ENCODE measurements at regions not wholly inside any gene's neighbourhood (a gene's known extent, or its start where the extent isn't known, plus 50 kb on each side); places are given as distances from the start of the nearest gene placed in this dataset.
"Not testable (repeated sequence)": the region's sequence is repeated elsewhere in the genome, so short reads cannot be mapped to it uniquely, and the experiment has no call there.

DNA sequence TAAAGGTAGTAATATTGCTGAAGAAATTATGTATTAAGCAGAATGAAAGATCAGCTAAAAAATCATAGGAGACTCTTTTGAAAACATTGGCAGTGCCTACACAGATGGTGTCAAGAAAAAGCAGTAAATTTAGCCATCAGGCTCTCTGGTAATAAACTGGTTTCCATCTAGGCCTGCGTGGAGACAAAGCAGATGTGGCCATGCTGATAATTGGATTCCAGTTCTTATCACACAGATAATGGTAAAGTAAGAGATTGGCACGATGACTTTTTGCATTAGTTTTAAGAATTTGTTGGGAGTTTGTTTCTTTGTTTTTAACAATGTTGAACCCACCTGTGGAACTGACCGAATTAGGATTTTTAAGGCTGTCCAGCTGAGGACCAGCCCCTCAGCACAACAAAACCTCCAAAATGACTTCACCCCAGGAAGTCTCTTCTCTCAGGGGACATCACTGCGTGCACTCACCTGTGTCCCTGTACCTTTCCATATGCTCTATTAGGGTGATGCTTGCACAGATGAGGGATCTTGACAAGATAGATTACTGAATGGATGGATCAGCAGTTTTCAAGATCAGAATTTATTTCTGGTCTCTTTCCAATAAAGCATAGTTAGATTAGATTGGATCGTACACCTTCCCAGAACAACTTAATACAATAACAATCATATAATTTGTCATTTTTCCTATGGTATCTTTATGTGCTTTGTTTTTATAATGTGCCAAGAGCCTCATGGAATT is 69.1 kb upstream of the DNAJC10 start:
- no peak for DNase-seq

DNA sequence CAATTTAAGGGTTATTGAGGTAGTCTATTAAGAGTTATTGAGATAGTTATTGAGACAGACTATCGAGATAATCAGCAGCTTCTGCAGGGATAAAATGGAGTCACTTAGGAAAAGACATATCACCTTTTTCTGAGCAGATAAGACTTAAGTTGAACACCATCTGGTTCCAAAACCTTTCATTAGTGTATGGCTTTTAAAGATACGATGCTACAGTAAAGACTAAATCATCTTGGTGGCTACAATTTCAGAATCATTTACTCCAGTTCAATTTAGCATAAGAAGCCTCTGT is 68.6 kb upstream of the DNAJC10 start:
- DNase-seq: no peak

DNA sequence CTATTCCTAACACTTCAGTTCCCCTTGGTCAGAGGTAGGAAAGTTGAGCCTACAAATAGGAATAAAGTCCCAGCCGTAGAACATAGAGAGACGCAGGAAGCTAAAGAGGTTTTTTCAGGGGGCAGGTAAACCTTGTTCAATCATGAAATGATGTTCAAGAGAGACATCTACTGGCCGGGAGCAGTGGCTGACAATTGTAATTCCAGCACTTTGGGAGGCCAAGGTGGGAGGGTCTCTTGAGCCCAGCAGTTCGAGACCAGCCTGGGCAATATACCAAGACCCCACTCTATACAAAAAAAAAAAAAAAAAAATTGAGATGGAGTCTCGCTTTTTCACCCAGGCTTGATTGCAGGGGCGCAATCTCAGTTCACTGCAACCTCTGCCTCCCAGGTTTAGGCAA is 66.7 kb upstream of the DNAJC10 start:
- DNase-seq: peak; percentile 9

DNA sequence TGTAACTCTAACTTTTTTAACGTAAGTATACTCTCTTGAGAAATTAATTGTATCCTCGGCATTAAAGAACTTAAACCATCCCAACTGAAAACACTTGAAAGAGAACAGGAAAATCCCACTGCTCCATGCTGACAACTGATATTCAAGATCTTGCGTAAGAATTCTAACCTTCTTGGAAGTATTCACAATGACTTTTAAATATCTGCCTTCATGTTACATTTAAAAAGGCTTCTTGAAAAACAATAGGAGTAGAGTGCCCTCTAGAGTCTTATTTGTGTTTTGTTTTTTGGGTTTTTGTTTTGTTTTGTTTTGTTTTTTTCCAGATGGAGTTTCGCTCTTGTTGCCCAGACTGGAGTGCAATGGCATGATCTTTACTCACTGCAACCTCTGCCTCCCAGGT is 65.4 kb upstream of the DNAJC10 start:
- DNase-seq: peak; percentile 10

DNA sequence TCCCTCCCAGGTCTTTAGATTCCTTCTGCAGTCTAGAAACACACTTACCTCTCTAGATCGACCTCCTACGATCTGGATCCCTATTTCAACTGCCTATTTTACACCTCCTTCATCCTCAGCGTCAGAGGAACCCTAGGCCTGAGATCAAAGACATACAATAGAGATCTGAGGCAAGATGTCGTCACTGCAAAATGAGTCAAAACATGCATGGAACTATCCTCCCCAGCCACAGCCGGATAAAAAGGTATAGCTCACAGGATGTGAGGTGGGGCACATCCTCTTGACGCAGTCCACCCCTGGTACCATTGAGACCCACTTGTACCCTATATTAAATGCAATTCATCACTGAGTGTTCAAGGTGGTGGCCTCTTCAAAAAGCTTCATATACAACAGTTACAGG is 63.7 kb upstream of the DNAJC10 start:
- peak; percentile 53 for DNase-seq

DNA sequence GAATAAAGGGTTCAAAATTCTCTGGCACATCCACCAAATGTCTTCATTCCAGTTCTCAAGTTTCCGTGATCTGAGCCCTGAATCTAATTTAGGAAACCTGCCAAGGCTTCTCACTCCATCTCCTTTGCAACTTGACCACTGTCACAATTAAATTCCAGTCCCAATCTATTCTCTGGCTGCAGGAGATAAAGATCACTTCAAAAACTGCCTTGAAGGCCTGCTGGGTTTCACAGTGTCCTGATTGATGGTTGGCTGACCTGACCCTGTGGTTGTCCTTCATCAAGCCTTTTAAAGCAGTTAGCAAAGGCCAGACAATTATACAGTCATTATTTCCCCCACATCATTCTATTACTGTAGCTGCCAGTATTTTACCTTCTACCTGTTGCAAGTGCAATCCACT is 60.3 kb upstream of the DNAJC10 start:
- DNase-seq: no peak

DNA sequence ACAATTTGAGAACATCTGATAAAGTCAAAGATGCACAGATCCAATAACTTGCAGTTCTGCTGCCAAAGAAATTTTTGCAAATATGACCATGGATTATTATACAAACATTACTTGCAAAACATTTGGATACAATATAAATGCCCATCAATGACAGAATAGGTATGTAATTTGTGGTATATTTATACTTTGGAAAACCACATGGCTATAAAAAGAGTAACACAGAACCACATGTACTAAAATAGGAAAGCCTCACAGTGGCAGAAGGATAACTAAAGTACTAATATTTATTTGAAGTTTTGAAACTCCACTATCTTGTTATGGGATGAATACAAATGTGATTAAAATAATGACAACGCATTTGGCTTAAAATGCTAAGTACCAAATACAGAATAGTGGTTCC is 51.8 kb upstream of the DNAJC10 start:
- DNase-seq: no peak

DNA sequence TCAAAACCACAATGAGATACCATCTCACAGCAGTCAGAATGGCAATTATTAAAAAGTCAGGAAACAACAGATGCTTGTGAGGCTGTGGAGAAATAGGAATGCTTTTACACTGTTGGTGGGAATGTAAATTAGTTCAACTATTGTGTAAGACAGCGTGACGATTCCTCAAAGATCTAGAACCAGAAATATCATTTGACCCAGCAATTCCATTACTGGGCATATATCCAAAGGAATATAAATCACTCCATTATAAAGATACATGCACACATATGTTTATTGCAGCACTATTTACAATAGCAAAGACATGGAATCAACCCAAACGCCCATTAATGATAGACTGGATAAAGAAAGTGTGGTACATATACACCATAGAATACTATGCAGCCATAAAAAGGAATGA is 50.6 kb upstream of the DNAJC10 start:
- not testable (repeated sequence) for DNase-seq
